HEK293 (cell line): ENCODE measurements at regions not wholly inside any gene's neighbourhood (a gene's known extent, or its start where the extent isn't known, plus 50 kb on each side); places are given as distances from the start of the nearest gene placed in this dataset.

Source experiments
- CTCF ChIA-PET: fragments of 350-600 bp; formaldehyde crosslinking; extraction: SDS; loops from one replicate; lab custom pipeline; 2021; ENCODE audit warnings: antibody characterized with exemption; lab: Yijun Ruan, JAX
- POLR2A ChIA-PET: fragments of 300-600 bp; formaldehyde crosslinking; extraction: SDS; loops from one replicate; lab custom pipeline; 2020; ENCODE audit warnings: antibody characterized with exemption, inconsistent platforms; lab: Yijun Ruan, JAX
- H3K27ac ChIP-seq: fragments of 200-500 bp; sonication (Bioruptor generic); 2 replicates; pipeline ENCODE4 v1.5.1; 2014; ENCODE audit warnings: low read depth, low read length, control low read depth, inconsistent platforms; ENCODE audit errors: extremely low read depth
- H3K36me3 ChIP-seq, 2 experiments: fragments of 200-500 bp in 1 of 2; sonication (Bioruptor generic) in 1 of 2; 1 replicate in 1 of 2; 2 replicates in 1 of 2; pipeline ENCODE4 v1.5.1; 2014 to 2017; ENCODE audit warnings: inconsistent platforms in 2 of 2, low read length in 2 of 2; ENCODE audit not compliant: control insufficient read depth in 2 of 2, insufficient read depth in 1 of 2
- H3K4me1 ChIP-seq: fragments of 200-500 bp; sonication (Bioruptor generic); 2 replicates; pipeline ENCODE4 v1.5.1; 2014; ENCODE audit warnings: mild to moderate bottlenecking, low read length, inconsistent platforms; ENCODE audit not compliant: control insufficient read depth, insufficient read depth
- H3K4me3 ChIP-seq: 2 replicates; pipeline ENCODE4 v1.5.1; 2011; ENCODE audit warnings: low read depth, mild to moderate bottlenecking, control low read depth, low read length, moderate library complexity
- H3K9me3 ChIP-seq: fragments of 200-500 bp; sonication (Bioruptor generic); 2 replicates; pipeline ENCODE4 v1.5.1; 2014; ENCODE audit warnings: low read depth, low read length, inconsistent platforms; ENCODE audit not compliant: control insufficient read depth, insufficient read depth
- GLI2 ChIP-seq: fragments of 450-650 bp; formaldehyde crosslinking; IDR thresholded peaks from 2 replicates; pipeline ENCODE4; 2017; ENCODE audit warnings: missing biosample characterization, missing genetic modification characterization, low read depth, borderline replicate concordance
- IKZF3 ChIP-seq: fragments of 450-650 bp; IDR thresholded peaks from 2 replicates; pipeline ENCODE4 v1.5.0; 2018; ENCODE audit warnings: missing biosample characterization, mild to moderate bottlenecking, missing genetic modification characterization, moderate library complexity
- KLF9 ChIP-seq: fragments of 450-650 bp; formaldehyde crosslinking; IDR thresholded peaks from 2 replicates; pipeline ENCODE4 v1.5.1; 2016; ENCODE audit warnings: missing biosample characterization, missing genetic modification characterization, low read depth
- OSR2 ChIP-seq: fragments of 450-650 bp; formaldehyde crosslinking; IDR thresholded peaks from 2 replicates; pipeline ENCODE4 v1.5.1; 2016; ENCODE audit warnings: missing biosample characterization, missing genetic modification characterization
- SALL2 ChIP-seq: fragments of 450-650 bp; formaldehyde crosslinking; IDR thresholded peaks from 2 replicates; pipeline ENCODE4 v1.5.0; 2017; ENCODE audit warnings: missing biosample characterization, mild to moderate bottlenecking, missing genetic modification characterization, borderline replicate concordance
- SP2 ChIP-seq: fragments of 450-650 bp; formaldehyde crosslinking; IDR thresholded peaks from 2 replicates; pipeline ENCODE4 v1.5.1; 2016; ENCODE audit warnings: missing biosample characterization, missing genetic modification characterization
- ZBTB17 ChIP-seq: fragments of 450-650 bp; formaldehyde crosslinking; IDR thresholded peaks from 2 replicates; pipeline ENCODE4 v1.5.1; 2016; ENCODE audit warnings: missing biosample characterization, missing genetic modification characterization
- ZBTB7A ChIP-seq: fragments of 450-650 bp; formaldehyde crosslinking; IDR thresholded peaks from 2 replicates; pipeline ENCODE4 v1.5.1; 2016; ENCODE audit warnings: low read depth, missing biosample characterization, missing genetic modification characterization
- ZNF114 ChIP-seq: fragments of 450-650 bp; formaldehyde crosslinking; IDR thresholded peaks from 2 replicates; pipeline ENCODE4 v1.5.0; 2017; ENCODE audit warnings: missing biosample characterization, missing genetic modification characterization
- ZNF214 ChIP-seq: fragments of 450-650 bp; formaldehyde crosslinking; IDR thresholded peaks from 2 replicates; pipeline ENCODE4 v1.5.1; 2017; ENCODE audit warnings: missing biosample characterization, mild to moderate bottlenecking, missing genetic modification characterization, borderline replicate concordance
- ZNF311 ChIP-seq: fragments of 450-650 bp; formaldehyde crosslinking; IDR thresholded peaks from 2 replicates; pipeline ENCODE4 v1.5.1; 2017; ENCODE audit warnings: missing biosample characterization, missing genetic modification characterization, borderline replicate concordance
- ZNF324 ChIP-seq: fragments of 450-650 bp; formaldehyde crosslinking; IDR thresholded peaks from 2 replicates; pipeline ENCODE4 v1.5.1; 2016; ENCODE audit warnings: missing biosample characterization, missing genetic modification characterization
- ZNF350 ChIP-seq: fragments of 450-650 bp; formaldehyde crosslinking; IDR thresholded peaks from 2 replicates; pipeline ENCODE4 v1.5.0; 2017; ENCODE audit warnings: missing biosample characterization, mild to moderate bottlenecking, missing genetic modification characterization
- ZNF391 ChIP-seq: fragments of 450-650 bp; formaldehyde crosslinking; IDR thresholded peaks from 2 replicates; pipeline ENCODE4 v1.5.1; 2016; ENCODE audit warnings: low read depth, missing biosample characterization, missing genetic modification characterization, borderline replicate concordance
- ZNF394 ChIP-seq: fragments of 450-650 bp; formaldehyde crosslinking; IDR thresholded peaks from 2 replicates; pipeline ENCODE4 v1.5.1; 2016; ENCODE audit warnings: missing biosample characterization, missing genetic modification characterization, mild to moderate bottlenecking, moderate library complexity, borderline replicate concordance
- ZNF561 ChIP-seq: fragments of 450-650 bp; IDR thresholded peaks from 2 replicates; pipeline ENCODE4 v1.5.1; 2018; ENCODE audit warnings: missing biosample characterization, missing genetic modification characterization, borderline replicate concordance
- ZNF677 ChIP-seq: fragments of 450-650 bp; IDR thresholded peaks from 2 replicates; pipeline ENCODE4 v1.5.0; 2018; ENCODE audit warnings: missing biosample characterization, mild to moderate bottlenecking, missing genetic modification characterization, moderate library complexity
- ZNF701 ChIP-seq: fragments of 450-650 bp; formaldehyde crosslinking; IDR thresholded peaks from 2 replicates; pipeline ENCODE4 v1.5.1; 2016; ENCODE audit warnings: missing biosample characterization, missing genetic modification characterization
- TF ChIP-seq, protein P1 (sequence below): fragments of 450-650 bp; formaldehyde crosslinking; IDR thresholded peaks from 2 replicates; pipeline ENCODE4 v1.5.1; 2016; ENCODE audit warnings: missing biosample characterization, missing genetic modification characterization
- TF ChIP-seq, protein P2 (sequence below): fragments of 450-650 bp; formaldehyde crosslinking; IDR thresholded peaks from 2 replicates; pipeline ENCODE4 v1.5.1; 2017; ENCODE audit warnings: missing biosample characterization, mild to moderate bottlenecking, missing genetic modification characterization, moderate library complexity
- TF ChIP-seq, protein P3 (sequence below): fragments of 450-650 bp; formaldehyde crosslinking; IDR thresholded peaks from 2 replicates; pipeline ENCODE4 v1.5.1; 2016; ENCODE audit warnings: missing biosample characterization, missing genetic modification characterization, borderline replicate concordance
- TF ChIP-seq, protein P4 (sequence below): sonication (generic); formaldehyde crosslinking; IDR thresholded peaks from 2 replicates; pipeline ENCODE4 v1.8.1; 2022; ENCODE audit warnings: mild to moderate bottlenecking, moderate library complexity, missing genetic modification reagents

DNA sequence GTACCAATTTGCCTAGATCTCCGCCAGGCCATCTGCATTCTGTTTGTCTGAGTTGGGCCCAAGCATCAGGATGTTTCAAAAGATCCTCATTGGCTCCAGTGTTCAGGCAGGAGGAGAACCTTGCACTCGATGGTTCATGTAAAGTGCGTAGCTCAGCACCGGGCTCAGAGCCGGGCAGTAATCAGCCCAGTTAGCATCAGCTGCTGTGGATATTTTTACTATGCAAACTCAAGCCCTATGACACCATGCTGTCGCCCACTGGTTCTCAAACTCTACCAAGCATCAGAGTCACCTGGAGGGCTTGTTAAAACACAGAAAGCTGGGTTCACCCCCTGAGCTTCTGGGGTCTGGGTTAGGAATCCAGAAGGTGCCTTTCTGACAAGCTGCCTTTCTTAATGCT lies 310.8 kb downstream of the SHQ1 start:
- no peak for TF ChIP-seq ZBTB17
- TF ChIP-seq, protein P1, sequence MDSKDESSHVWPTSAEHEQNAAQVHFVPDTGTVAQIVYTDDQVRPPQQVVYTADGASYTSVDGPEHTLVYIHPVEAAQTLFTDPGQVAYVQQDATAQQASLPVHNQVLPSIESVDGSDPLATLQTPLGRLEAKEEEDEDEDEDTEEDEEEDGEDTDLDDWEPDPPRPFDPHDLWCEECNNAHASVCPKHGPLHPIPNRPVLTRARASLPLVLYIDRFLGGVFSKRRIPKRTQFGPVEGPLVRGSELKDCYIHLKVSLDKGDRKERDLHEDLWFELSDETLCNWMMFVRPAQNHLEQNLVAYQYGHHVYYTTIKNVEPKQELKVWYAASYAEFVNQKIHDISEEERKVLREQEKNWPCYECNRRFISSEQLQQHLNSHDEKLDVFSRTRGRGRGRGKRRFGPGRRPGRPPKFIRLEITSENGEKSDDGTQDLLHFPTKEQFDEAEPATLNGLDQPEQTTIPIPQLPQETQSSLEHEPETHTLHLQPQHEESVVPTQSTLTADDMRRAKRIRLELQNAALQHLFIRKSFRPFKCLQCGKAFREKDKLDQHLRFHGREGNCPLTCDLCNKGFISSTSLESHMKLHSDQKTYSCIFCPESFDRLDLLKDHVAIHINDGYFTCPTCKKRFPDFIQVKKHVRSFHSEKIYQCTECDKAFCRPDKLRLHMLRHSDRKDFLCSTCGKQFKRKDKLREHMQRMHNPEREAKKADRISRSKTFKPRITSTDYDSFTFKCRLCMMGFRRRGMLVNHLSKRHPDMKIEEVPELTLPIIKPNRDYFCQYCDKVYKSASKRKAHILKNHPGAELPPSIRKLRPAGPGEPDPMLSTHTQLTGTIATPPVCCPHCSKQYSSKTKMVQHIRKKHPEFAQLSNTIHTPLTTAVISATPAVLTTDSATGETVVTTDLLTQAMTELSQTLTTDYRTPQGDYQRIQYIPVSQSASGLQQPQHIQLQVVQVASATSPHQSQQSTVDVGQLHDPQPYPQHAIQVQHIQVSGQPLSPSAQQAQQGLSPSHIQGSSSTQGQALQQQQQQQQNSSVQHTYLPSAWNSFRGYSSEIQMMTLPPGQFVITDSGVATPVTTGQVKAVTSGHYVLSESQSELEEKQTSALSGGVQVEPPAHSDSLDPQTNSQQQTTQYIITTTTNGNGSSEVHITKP = no peak
- no peak for TF ChIP-seq IKZF3 (tag by site-specific recombination)
- TF ChIP-seq ZNF311 = no peak
- TF ChIP-seq, protein P2, sequence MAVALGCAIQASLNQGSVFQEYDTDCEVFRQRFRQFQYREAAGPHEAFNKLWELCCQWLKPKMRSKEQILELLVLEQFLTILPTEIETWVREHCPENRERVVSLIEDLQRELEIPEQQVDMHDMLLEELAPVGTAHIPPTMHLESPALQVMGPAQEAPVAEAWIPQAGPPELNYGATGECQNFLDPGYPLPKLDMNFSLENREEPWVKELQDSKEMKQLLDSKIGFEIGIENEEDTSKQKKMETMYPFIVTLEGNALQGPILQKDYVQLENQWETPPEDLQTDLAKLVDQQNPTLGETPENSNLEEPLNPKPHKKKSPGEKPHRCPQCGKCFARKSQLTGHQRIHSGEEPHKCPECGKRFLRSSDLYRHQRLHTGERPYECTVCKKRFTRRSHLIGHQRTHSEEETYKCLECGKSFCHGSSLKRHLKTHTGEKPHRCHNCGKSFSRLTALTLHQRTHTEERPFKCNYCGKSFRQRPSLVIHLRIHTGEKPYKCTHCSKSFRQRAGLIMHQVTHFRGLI (tag by site-specific recombination) = no peak
- no peak for TF ChIP-seq ZNF391 (tag by site-specific recombination)
- POLR2A ChIA-PET = no interaction called here
- H3K4me1 ChIP-seq = no peaks in the 10 kb centered on the region
- H3K4me3 ChIP-seq = no peak overlapping the region
- no peaks in the 10 kb centered on the region for H3K36me3 ChIP-seq
- no peak overlapping the region for H3K27ac ChIP-seq
- CTCF ChIA-PET = no interaction called here
- no peaks in the 10 kb centered on the region for H3K9me3 ChIP-seq

DNA sequence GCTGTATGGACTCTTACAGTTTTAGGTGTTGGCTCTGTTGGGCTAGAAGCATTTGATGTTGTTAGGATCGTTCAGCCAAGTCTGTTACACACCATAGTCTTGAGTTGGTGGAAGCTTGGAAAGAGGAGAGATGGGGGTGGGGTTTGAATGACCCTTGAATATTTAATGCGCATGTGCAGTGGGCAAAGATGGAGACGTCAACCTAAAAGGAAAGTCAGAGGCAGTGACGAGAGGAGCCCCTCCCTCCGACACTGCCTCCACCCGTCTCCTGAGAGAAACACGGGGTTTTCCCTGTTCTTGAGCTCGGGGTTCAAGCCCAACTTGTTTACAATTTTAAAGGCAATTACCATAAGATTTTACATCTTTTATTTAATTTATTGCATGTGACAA lies 311.4 kb downstream of the SHQ1 start:
- Histone ChIP-seq H3K36me3 (no peaks in the 10 kb centered on the region), H3K9me3 (no peaks in the 10 kb centered on the region), H3K27ac (no peak overlapping the region), H3K4me3 (no peak overlapping the region), H3K4me1 (no peaks in the 10 kb centered on the region)
- ChIA-PET POLR2A (no interaction called here), CTCF (no interaction called here)
- TF ChIP-seq ZNF677 (tag by site-specific recombination) = no peak
- TF ChIP-seq GLI2 (tag by site-specific recombination) = no peak
- TF ChIP-seq ZBTB7A = no peak
- no peak for TF ChIP-seq KLF9 (tag by site-specific recombination)
- TF ChIP-seq ZNF701 (tag by site-specific recombination) = no peak

DNA sequence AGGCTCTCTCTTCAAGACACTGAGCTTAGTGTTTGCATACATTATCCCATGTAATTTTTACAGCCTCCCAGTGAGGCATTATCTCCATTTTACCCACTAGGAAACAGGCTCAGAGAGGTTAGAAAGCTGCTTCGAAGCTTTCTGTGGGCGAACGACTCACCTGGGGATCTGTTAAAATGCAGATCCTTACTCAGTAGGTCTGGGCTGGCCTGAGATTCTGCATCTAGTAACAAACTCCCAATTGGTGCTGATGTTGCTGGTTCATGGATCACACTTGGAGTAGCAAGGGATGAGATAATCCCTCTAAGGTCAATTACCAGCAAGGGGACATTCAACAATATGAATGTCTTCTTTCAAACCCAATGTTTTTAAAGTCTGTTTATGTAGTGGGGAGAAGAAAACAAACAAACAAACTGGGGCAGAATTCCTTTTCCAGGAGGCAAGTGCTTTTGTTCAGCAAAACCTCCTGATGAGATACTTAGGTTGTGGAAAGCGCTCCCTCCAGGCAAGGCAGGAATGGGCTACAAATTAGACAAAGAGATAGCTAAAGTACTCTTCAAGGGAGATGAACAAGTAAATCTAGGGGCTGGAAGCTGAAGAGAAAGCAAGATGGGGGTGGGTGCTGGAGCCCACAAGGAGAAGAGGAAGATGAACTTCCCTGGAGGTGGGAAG lies 311.9 kb downstream of the SHQ1 start:
- H3K4me3 ChIP-seq = no peak overlapping the region
- H3K27ac ChIP-seq = no peak overlapping the region
- POLR2A ChIA-PET = no interaction called here
- H3K9me3 ChIP-seq = no peaks in the 10 kb centered on the region
- TF ChIP-seq ZNF561 (tag by site-specific recombination) = no peak
- TF ChIP-seq ZNF214 (tag by site-specific recombination) = no peak
- TF ChIP-seq ZNF114 (tag by site-specific recombination) = no peak
- TF ChIP-seq, protein P3, sequence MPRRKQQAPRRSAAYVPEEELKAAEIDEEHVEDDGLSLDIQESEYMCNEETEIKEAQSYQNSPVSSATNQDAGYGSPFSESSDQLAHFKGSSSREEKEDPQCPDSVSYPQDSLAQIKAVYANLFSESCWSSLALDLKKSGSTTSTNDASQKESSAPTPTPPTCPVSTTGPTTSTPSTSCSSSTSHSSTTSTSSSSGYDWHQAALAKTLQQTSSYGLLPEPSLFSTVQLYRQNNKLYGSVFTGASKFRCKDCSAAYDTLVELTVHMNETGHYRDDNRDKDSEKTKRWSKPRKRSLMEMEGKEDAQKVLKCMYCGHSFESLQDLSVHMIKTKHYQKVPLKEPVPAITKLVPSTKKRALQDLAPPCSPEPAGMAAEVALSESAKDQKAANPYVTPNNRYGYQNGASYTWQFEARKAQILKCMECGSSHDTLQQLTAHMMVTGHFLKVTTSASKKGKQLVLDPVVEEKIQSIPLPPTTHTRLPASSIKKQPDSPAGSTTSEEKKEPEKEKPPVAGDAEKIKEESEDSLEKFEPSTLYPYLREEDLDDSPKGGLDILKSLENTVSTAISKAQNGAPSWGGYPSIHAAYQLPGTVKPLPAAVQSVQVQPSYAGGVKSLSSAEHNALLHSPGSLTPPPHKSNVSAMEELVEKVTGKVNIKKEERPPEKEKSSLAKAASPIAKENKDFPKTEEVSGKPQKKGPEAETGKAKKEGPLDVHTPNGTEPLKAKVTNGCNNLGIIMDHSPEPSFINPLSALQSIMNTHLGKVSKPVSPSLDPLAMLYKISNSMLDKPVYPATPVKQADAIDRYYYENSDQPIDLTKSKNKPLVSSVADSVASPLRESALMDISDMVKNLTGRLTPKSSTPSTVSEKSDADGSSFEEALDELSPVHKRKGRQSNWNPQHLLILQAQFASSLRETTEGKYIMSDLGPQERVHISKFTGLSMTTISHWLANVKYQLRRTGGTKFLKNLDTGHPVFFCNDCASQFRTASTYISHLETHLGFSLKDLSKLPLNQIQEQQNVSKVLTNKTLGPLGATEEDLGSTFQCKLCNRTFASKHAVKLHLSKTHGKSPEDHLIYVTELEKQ (tag by site-specific recombination) = no peak
- no peak for TF ChIP-seq ZNF394
- no peak for TF ChIP-seq SALL2 (tag by site-specific recombination)
- TF ChIP-seq SP2 = no peak
- TF ChIP-seq, protein P4, sequence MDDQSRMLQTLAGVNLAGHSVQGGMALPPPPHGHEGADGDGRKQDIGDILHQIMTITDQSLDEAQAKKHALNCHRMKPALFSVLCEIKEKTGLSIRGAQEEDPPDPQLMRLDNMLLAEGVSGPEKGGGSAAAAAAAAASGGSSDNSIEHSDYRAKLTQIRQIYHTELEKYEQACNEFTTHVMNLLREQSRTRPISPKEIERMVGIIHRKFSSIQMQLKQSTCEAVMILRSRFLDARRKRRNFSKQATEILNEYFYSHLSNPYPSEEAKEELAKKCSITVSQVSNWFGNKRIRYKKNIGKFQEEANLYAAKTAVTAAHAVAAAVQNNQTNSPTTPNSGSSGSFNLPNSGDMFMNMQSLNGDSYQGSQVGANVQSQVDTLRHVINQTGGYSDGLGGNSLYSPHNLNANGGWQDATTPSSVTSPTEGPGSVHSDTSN (CRISPR knock-in tag) = no peak
- no peak for TF ChIP-seq OSR2
- no peak for TF ChIP-seq ZNF324
- no peak for TF ChIP-seq ZNF350 (tag by site-specific recombination)
- H3K36me3 ChIP-seq = no peaks in the 10 kb centered on the region
- CTCF ChIA-PET = no interaction called here
- no peaks in the 10 kb centered on the region for H3K4me1 ChIP-seq
